Muscle layer of colon (tissue), 2 donors: ENCODE measurements at regions not wholly inside any gene's neighbourhood (a gene's known extent, or its start where the extent isn't known, plus 50 kb on each side); places are given as distances from the start of the nearest gene placed in this dataset.
"Not testable (repeated sequence)": the region's sequence is repeated elsewhere in the genome, so short reads cannot be mapped to it uniquely, and the experiment has no call there.

Source experiments
- H3K27ac ChIP-seq: one replicate; pipeline ENCODE4 v1.7.0; 2013; ENCODE audit warnings: low read depth, mild to moderate bottlenecking, low read length, moderate library complexity
- H3K27me3 ChIP-seq, 2 donors: one replicate each; pipeline ENCODE4 v1.7.0; 2013; ENCODE audit warnings: low read length in 2 of 2, mild to moderate bottlenecking in 2 of 2; ENCODE audit not compliant: insufficient read depth in 2 of 2, control insufficient read depth in 1 of 2
- H3K36me3 ChIP-seq: one replicate; pipeline ENCODE4 v1.7.0; 2013; ENCODE audit warnings: mild to moderate bottlenecking, low read length; ENCODE audit not compliant: insufficient read depth
- H3K4me1 ChIP-seq: one replicate; pipeline ENCODE4 v1.7.0; 2013; ENCODE audit warnings: mild to moderate bottlenecking, low read length; ENCODE audit not compliant: insufficient read depth
- H3K4me3 ChIP-seq, 2 donors: one replicate each; pipeline ENCODE4 v1.7.0; 2013; ENCODE audit warnings: low read length in 2 of 2, low read depth in 1 of 2, mild to moderate bottlenecking in 1 of 2, moderate library complexity in 1 of 2
- H3K9ac ChIP-seq: one replicate; pipeline ENCODE4 v1.7.0; 2013; ENCODE audit warnings: low read length
- H3K9me3 ChIP-seq: one replicate; pipeline ENCODE4 v1.7.0; 2013; ENCODE audit warnings: mild to moderate bottlenecking, low read length
- donor health status: abdominal sarcoma.
- donor health status: Adenocarcinoma of cecum.

- not testable (repeated sequence) for H3K36me3 ChIP-seq, H3K27me3 ChIP-seq, H3K9ac ChIP-seq, H3K9me3 ChIP-seq, H3K4me3 ChIP-seq, H3K27ac ChIP-seq
- H3K4me1 ChIP-seq: peaks cover 25% of the 10 kb centered on the region
These were observed 123.8 kb downstream of the FEM1C start for GRCh38 chr5:115420812-115421211.

GRCh38 chr5:115419846-115420585 is 123.6 kb upstream of the CCDC112 start:
- Histone ChIP-seq H3K4me1 (peaks cover 20% of the 10 kb centered on the region), H3K9ac (no peak overlapping the region), H3K36me3 (no peaks in the 10 kb centered on the region), H3K4me3 (no peak overlapping the region), H3K27me3 (no peaks in the 10 kb centered on the region), H3K27ac (no peak overlapping the region), H3K9me3 (no peaks in the 10 kb centered on the region)

GRCh38 chr5:115418788-115419187 is 122.3 kb upstream of the CCDC112 start:
- Histone ChIP-seq H3K27me3 (no peaks in the 10 kb centered on the region), H3K9ac (no peak overlapping the region), H3K27ac (no peak overlapping the region), H3K36me3 (no peaks in the 10 kb centered on the region), H3K9me3 (no peaks in the 10 kb centered on the region), H3K4me1 (peaks cover 21% of the 10 kb centered on the region), H3K4me3 (no peak overlapping the region)

GRCh38 chr5:115417076-115417475 is 120.6 kb upstream of the CCDC112 start:
- no peak overlapping the region for H3K9ac ChIP-seq

GRCh38 chr5:115415143-115415491 is 118.7 kb upstream of the CCDC112 start:
- H3K36me3 ChIP-seq: no peaks in the 10 kb centered on the region
- H3K27ac ChIP-seq: no peak overlapping the region
- H3K27me3 ChIP-seq: no peaks in the 10 kb centered on the region
- no peak overlapping the region for H3K4me3 ChIP-seq
- peaks cover 5% of the 10 kb centered on the region for H3K4me1 ChIP-seq
- no peak overlapping the region for H3K9ac ChIP-seq
- H3K9me3 ChIP-seq: no peaks in the 10 kb centered on the region

More at GRCh38 chr5:115417076-115417475, 120.6 kb upstream of the CCDC112 start:
- Histone ChIP-seq H3K9me3 (no peaks in the 10 kb centered on the region), H3K27me3 (no peaks in the 10 kb centered on the region), H3K4me3 (no peak overlapping the region), H3K4me1 (peaks cover 5% of the 10 kb centered on the region), H3K36me3 (no peaks in the 10 kb centered on the region), H3K27ac (no peak overlapping the region)

GRCh38 chr5:115414406-115415142 is 118.1 kb upstream of the CCDC112 start:
- Histone ChIP-seq H3K4me3 (no peak overlapping the region), H3K36me3 (no peaks in the 10 kb centered on the region), H3K9me3 (no peaks in the 10 kb centered on the region), H3K27ac (no peak overlapping the region), H3K4me1 (peaks cover 5% of the 10 kb centered on the region), H3K9ac (no peak overlapping the region), H3K27me3 (no peaks in the 10 kb centered on the region)

- Histone ChIP-seq H3K27ac (no peak overlapping the region), H3K36me3 (no peaks in the 10 kb centered on the region), H3K4me3 (no peak overlapping the region), H3K9me3 (no peaks in the 10 kb centered on the region), H3K9ac (no peak overlapping the region), H3K4me1 (peaks cover 5% of the 10 kb centered on the region), H3K27me3 (no peaks in the 10 kb centered on the region)
These were observed 117.2 kb upstream of the CCDC112 start for GRCh38 chr5:115413651-115414050.

- no peaks in the 10 kb centered on the region for H3K27me3 ChIP-seq
- H3K9me3 ChIP-seq: no peaks in the 10 kb centered on the region
- H3K9ac ChIP-seq: no peak overlapping the region
- no peak overlapping the region for H3K27ac ChIP-seq
- H3K36me3 ChIP-seq: no peaks in the 10 kb centered on the region
- no peak overlapping the region for H3K4me3 ChIP-seq
- H3K4me1 ChIP-seq: peaks cover 3% of the 10 kb centered on the region
These were observed 112.6 kb upstream of the CCDC112 start for GRCh38 chr5:115409094-115409493.

GRCh38 chr5:115402822-115403577 is 106.5 kb upstream of the CCDC112 start:
- Histone ChIP-seq H3K4me3 (no peak overlapping the region), H3K27me3 (no peaks in the 10 kb centered on the region), H3K27ac (no peak overlapping the region), H3K9me3 (no peaks in the 10 kb centered on the region), H3K4me1 (no peaks in the 10 kb centered on the region), H3K36me3 (no peaks in the 10 kb centered on the region), H3K9ac (no peak overlapping the region)

GRCh38 chr5:115402092-115402491 is 105.6 kb upstream of the CCDC112 start:
- H3K9ac ChIP-seq: no peak overlapping the region
- H3K4me3 ChIP-seq: no peak overlapping the region
- H3K27me3 ChIP-seq: no peaks in the 10 kb centered on the region
- H3K4me1 ChIP-seq: no peaks in the 10 kb centered on the region
- no peak overlapping the region for H3K27ac ChIP-seq
- H3K36me3 ChIP-seq: no peaks in the 10 kb centered on the region
- H3K9me3 ChIP-seq: no peaks in the 10 kb centered on the region

GRCh38 chr5:115398719-115399118 is 102.3 kb upstream of the CCDC112 start:
- no peaks in the 10 kb centered on the region for H3K36me3 ChIP-seq
- no peaks in the 10 kb centered on the region for H3K27me3 ChIP-seq
- H3K27ac ChIP-seq: no peak overlapping the region
- H3K4me1 ChIP-seq: no peaks in the 10 kb centered on the region
- no peak overlapping the region for H3K4me3 ChIP-seq
- no peak overlapping the region for H3K9ac ChIP-seq
- H3K9me3 ChIP-seq: no peaks in the 10 kb centered on the region
